ENCODE measurements at regions not wholly inside any gene's neighbourhood (a gene's known extent, or its start where the extent isn't known, plus 50 kb on each side); places are given as distances from the start of the nearest gene placed in this dataset.

DNA sequence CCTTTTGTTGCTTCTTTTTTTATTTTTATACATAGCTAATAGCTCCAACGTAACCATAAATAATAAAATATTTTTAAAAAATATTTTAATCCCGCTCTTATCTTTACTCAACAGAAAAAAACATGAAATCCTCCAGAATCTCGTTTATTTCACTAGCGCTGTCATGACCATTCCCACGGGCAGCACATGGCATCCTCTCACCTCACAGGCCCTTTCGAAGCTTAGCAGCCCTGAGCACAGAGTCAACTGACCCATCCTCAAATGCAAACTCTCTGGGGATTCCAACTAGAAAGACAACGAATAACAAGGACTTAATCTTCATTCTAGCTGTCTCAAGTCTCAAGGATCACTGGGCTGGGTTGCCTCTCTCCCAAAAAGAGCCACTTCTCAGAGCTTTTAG is 285.9 kb upstream of the PPARGC1A start:
- no peak for TF ChIP-seq CTCF (IDR thresholded peaks at IDR 0.05)
- TF ChIP-seq, protein P1, sequence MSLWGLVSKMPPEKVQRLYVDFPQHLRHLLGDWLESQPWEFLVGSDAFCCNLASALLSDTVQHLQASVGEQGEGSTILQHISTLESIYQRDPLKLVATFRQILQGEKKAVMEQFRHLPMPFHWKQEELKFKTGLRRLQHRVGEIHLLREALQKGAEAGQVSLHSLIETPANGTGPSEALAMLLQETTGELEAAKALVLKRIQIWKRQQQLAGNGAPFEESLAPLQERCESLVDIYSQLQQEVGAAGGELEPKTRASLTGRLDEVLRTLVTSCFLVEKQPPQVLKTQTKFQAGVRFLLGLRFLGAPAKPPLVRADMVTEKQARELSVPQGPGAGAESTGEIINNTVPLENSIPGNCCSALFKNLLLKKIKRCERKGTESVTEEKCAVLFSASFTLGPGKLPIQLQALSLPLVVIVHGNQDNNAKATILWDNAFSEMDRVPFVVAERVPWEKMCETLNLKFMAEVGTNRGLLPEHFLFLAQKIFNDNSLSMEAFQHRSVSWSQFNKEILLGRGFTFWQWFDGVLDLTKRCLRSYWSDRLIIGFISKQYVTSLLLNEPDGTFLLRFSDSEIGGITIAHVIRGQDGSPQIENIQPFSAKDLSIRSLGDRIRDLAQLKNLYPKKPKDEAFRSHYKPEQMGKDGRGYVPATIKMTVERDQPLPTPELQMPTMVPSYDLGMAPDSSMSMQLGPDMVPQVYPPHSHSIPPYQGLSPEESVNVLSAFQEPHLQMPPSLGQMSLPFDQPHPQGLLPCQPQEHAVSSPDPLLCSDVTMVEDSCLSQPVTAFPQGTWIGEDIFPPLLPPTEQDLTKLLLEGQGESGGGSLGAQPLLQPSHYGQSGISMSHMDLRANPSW (CRISPR knock-in tag; conservative IDR thresholded peaks at IDR 0.05; ENCODE audit: low read depth): no peak
- no peak for TF ChIP-seq ATF2 (CRISPR knock-in tag; IDR thresholded peaks at IDR 0.05; ENCODE audit: borderline replicate concordance, low read depth)
- TF ChIP-seq CREB1 (CRISPR knock-in tag; IDR thresholded peaks at IDR 0.05): no peak
- no peak for TF ChIP-seq FOXP1 (CRISPR knock-in tag; IDR thresholded peaks at IDR 0.05; ENCODE audit: borderline replicate concordance)
